ENCODE measurements at regions not wholly inside any gene's neighbourhood (a gene's known extent, or its start where the extent isn't known, plus 50 kb on each side); places are given as distances from the start of the nearest gene placed in this dataset.
"Not testable (repeated sequence)": the region's sequence is repeated elsewhere in the genome, so short reads cannot be mapped to it uniquely, and the experiment has no call there.

GRCh38 chr2:207216457-207216856 lies 50.7 kb upstream of the KLF7 start:
- no peak for FAIRE-seq

- peak; percentile 76 for FAIRE-seq
Observed at GRCh38 chr2:207217442-207217841, 51.7 kb upstream of the KLF7 start.

- FAIRE-seq: no peak
Observed at GRCh38 chr2:207219081-207219630, 53.4 kb upstream of the KLF7 start.

- FAIRE-seq: no peak
Observed at GRCh38 chr2:207219676-207220501, 54.1 kb upstream of the KLF7 start.

- no peak for FAIRE-seq
Observed at GRCh38 chr2:207221731-207222130, 56.0 kb upstream of the KLF7 start.

GRCh38 chr2:207223051-207223450 lies 57.3 kb upstream of the KLF7 start:
- no peak for FAIRE-seq

GRCh38 chr2:207224381-207224780 lies 58.6 kb upstream of the KLF7 start:
- FAIRE-seq: no peak

GRCh38 chr2:207224791-207225482 lies 59.2 kb upstream of the KLF7 start:
- no peak for FAIRE-seq

GRCh38 chr2:207225773-207226172 lies 60.0 kb upstream of the KLF7 start:
- FAIRE-seq: no peak

GRCh38 chr2:207226243-207226642 lies 60.5 kb upstream of the KLF7 start:
- FAIRE-seq: no peak

- no peak for FAIRE-seq
Observed at GRCh38 chr2:207226671-207227061, 60.9 kb upstream of the KLF7 start.

- no peak for FAIRE-seq
Observed at GRCh38 chr2:207227062-207227748, 61.5 kb upstream of the KLF7 start.

GRCh38 chr2:207227749-207228145 lies 62.0 kb upstream of the KLF7 start:
- FAIRE-seq: no peak

- FAIRE-seq: no peak
Observed at GRCh38 chr2:207228402-207228801, 62.7 kb upstream of the KLF7 start.

- FAIRE-seq: no peak
Observed at GRCh38 chr2:207229161-207229560, 63.4 kb upstream of the KLF7 start.

- no peak for FAIRE-seq
Observed at GRCh38 chr2:207230261-207231105, 64.7 kb upstream of the KLF7 start.

- FAIRE-seq: no peak
Observed at GRCh38 chr2:207231106-207231865, 65.5 kb upstream of the KLF7 start.

GRCh38 chr2:207231967-207232366 lies 66.2 kb upstream of the KLF7 start:
- FAIRE-seq: no peak

- not testable (repeated sequence) for FAIRE-seq
Observed at GRCh38 chr2:207233141-207233540, 67.4 kb upstream of the KLF7 start.

- no peak for FAIRE-seq
Observed at GRCh38 chr2:207233731-207234130, 68.0 kb upstream of the KLF7 start.

GRCh38 chr2:207235621-207236020 lies 69.9 kb upstream of the KLF7 start:
- FAIRE-seq: no peak

All from islet of Langerhans (tissue), 1 donor.